NK-92 treated with Interleukin-12 subunit alpha and Interleukin-12 subunit beta, amount 100 ng/mL, for 24 hours (cell line): ENCODE measurements at regions not wholly inside any gene's neighbourhood (a gene's known extent, or its start where the extent isn't known, plus 50 kb on each side); places are given as distances from the start of the nearest gene placed in this dataset.
"Not testable (repeated sequence)": the region's sequence is repeated elsewhere in the genome, so short reads cannot be mapped to it uniquely, and the experiment has no call there.

ENCODE experiments used
- DNase-seq: peaks from one replicate; lab custom pipeline; 2025; lab: John Stamatoyannopoulos, UW

- no peak for DNase-seq
These were observed 57.9 kb downstream of the DNAJB9 start for GRCh38 chr7:108627476-108628051.

DNA sequence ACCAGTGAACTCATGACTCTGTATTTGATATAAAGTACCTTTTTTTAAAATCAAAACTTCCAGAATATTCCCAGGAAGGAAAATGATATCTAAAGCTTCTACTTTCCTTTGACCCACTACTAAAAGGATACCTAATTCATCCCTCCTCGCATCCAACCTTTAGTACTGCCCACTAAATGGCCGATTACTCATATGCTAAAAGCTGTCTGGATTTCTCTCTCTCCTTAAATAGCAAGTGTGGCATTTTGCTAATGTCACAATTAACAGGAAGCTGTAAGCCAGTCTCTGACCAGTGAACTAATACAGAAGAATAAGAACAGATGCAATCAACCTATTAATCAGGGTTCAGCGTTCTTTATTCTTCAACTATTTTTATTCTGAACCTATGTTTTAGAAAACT is 59.0 kb downstream of the DNAJB9 start:
- DNase-seq: no peak

DNA sequence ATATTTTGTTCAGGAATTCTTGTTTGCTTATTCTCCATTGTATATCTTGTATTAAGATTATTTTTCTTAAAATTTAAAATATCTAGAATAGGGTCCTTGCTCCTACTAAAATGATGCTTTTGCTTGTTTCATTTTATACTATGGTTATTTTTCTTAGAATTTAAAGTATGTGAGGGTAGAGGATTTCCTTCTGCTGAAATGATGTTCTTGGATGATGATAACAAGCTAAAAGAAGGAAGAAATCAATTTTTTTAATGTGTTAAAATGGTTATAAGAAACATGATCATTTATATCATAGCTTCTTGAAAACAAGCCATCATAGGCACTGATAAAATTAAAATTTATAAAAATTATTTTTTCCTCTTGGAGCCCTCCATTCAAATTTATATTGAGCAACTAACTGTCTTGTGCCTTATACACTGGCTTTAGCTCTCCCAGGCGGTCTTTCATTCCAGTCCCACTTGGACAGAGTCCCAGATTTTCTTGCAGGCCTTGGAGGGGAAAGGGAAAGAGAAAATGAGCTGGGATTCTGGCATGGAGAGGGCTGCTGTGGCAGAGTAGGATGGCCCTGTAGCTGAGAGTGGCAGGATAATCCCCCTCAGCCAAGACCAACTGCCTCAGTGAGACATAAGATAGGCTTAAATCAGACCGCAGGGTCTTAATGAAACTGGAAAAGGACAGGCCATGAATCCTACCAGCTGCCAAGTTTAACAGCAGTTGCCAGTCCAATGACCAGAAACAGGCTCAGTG is 60.2 kb downstream of the DNAJB9 start:
- no peak for DNase-seq

GRCh38 chr7:108634036-108634435 is 64.4 kb downstream of the DNAJB9 start:
- DNase-seq: no peak

GRCh38 chr7:108634535-108634934 is 64.9 kb downstream of the DNAJB9 start:
- no peak for DNase-seq

DNA sequence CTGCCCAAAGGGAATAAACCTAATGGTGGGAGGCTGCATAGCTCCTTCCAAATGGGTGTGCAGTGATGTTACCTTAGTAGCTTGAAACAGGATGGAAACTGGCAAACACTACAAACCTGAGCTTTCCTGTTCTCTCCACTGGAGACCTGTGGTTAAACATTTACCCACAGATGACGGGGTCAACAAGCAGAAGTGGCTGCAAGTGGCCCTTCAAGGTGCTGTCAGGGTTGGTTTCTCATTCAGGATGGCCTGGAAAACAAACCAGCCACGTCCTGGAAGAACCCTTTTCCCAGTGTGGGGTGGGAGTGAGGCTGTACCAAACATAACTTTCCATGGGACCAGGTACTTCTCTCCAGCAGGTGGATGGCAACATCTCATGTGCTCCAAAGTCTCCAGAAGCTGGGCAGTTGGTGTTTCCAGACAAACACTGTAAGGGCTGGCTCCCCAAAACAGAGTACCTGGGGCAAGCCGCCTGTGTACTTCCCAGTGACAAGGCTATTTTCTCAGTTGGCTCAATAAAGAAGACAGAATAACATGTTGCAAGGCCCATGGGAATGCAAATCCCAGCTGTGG is 67.5 kb downstream of the DNAJB9 start:
- no peak for DNase-seq

GRCh38 chr7:108642126-108642525 is 72.5 kb downstream of the DNAJB9 start:
- no peak for DNase-seq

GRCh38 chr7:108643136-108643535 is 73.5 kb downstream of the DNAJB9 start:
- no peak for DNase-seq

- no peak for DNase-seq
These were observed 79.3 kb downstream of the DNAJB9 start for GRCh38 chr7:108648989-108649388.

GRCh38 chr7:108650467-108650866 is 80.8 kb downstream of the DNAJB9 start:
- no peak for DNase-seq

DNA sequence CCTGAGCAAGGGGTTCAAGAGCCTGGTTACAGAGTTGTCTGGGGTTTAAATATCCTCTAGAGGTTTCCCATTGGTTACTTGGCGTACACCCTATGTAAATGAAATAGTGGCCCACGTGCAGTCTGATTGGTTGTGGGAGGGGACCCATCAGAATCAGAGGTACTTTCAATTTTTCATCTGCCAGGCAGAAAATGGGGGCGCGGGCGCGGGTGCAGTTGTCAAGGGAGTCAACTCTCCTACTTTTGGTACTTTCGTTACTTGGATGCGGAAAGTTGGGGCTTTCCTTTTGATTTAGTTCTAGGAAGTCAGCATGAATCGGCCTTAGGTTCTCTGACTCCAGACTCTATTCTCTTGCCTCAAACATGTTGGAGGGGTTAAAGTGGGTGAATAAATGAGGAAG is 83.2 kb downstream of the DNAJB9 start:
- no peak for DNase-seq

DNA sequence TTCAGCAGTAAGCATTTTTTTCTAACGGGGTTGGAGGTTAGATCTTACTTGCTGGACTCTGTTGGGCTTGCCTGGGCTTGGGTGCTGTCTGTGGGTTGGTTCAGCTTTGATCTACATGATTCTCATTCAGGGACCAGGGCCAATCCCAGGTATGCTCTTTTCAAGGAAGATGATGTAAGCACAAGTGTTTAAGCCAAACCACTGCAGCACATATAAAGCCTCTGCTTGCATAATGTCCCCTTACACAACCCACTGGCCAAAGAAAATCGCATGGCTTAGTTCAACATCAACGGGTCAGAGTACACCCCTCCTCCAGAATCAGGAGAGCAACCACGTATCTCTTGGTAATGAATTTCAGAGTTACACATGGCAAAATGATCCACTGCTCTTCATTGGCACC is 83.9 kb downstream of the DNAJB9 start:
- DNase-seq: no peak

- not testable (repeated sequence) for DNase-seq
These were observed 87.6 kb downstream of the DNAJB9 start for GRCh38 chr7:108657140-108657726.

- no peak for DNase-seq
These were observed 89.6 kb downstream of the DNAJB9 start for GRCh38 chr7:108659261-108659660.

GRCh38 chr7:108659867-108660266 is 90.2 kb downstream of the DNAJB9 start:
- DNase-seq: no peak

DNA sequence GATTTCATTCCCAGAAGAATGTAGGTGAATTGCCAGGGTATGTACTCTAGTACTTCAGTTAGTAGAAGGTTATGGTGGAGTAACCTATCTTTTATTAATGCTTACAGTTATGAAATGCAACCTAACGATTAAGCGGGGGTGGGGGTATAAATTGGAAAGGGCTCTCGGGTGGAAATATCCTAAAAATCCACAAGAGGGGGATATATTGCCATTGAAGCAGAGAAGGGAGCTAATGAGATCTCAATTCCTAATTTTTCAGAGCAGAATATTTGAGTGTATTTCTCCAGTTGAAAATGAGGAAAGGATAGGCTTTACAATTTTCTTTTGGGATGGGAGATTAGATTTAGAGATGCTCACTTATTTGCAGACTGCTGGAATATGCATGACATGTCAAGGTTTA is 90.8 kb downstream of the DNAJB9 start:
- no peak for DNase-seq

DNA sequence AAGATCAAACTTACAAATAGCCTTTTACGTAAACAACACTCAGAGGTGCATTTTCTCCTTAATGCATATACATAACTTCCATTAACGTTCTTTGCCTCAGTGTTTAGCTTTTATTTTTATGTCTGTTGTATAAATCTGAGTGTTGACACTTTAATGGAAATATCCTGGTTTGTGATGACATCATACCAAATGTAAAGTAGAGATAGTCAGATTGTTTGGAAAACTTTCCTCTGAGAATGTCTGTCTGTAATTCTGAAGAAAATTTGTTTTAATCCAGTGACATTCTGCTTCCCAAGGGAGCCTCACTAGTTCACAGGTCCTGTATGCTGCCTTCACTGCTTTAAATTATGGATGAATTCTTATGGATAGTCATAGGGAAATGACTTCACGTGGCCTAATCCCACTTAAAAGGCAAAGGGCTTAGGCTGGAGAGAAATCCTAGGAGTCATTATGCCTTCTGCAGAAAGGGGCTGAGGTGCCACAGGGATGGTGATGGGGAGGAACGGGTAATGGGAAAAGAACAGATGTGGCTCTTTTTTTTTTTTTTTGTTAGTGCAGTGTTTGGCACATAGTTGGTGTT is 93.2 kb downstream of the DNAJB9 start:
- no peak for DNase-seq

DNA sequence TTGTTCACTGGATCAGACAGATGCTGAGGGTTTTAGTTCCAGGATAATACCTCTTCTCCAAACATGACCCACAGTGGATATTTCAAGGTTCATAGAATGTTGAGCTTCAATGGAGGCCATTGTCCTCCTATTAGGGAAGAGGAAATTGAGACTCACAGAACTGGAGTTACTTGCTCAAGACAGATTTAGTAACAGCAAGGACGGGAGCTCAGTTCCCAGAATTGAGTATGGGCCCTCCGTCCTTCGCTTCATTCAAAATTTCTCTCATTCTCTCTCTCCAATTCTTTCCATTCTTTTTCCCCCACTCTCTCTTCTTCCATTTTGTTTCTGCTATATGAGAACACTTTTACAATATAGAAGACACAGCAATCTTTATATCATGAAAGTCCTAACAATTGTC is 94.0 kb downstream of the DNAJB9 start:
- no peak for DNase-seq

DNA sequence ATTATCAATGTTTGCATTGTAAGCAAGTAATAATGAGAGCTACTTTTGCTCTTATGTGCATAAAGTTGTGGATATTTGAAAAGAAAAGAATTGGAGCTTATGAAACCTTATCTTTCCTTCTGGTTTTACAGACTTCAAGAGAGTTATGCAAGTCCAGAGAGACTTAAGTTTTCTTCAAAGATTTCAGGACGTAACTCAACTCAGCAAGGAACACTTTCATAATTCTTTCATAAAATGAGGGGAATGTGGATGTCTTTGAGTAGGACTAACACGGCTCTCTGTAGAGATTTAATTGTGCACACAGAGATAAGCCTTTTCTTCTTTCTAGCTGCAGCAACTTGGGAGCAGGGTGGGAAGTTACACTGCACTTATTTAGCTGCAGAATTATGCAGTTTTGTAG is 97.5 kb downstream of the DNAJB9 start:
- no peak for DNase-seq

DNA sequence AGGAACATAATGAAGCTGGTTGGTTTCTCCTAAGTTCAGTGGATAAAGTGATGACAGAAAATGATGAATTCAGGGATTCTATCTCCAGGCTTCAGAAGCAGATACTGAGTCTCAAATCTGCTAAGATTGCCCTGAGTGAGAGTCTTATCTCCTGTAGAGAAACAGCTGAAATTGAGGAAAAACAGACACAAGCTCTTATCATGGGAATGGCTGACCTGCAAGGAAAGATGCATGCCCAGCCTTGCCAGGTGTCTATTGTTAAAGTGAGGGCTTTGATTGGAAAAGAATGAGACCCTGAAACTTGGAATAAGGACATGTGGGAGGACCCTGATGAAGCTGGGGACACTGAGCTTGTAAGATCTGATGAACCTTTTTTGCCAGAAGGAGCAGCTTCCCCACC is 100.3 kb downstream of the DNAJB9 start:
- no peak for DNase-seq

GRCh38 chr7:108673699-108674098 is 104.0 kb downstream of the DNAJB9 start:
- peak; percentile 3 for DNase-seq

GRCh38 chr7:108684629-108685028 is 115.0 kb downstream of the DNAJB9 start:
- no peak for DNase-seq

DNA sequence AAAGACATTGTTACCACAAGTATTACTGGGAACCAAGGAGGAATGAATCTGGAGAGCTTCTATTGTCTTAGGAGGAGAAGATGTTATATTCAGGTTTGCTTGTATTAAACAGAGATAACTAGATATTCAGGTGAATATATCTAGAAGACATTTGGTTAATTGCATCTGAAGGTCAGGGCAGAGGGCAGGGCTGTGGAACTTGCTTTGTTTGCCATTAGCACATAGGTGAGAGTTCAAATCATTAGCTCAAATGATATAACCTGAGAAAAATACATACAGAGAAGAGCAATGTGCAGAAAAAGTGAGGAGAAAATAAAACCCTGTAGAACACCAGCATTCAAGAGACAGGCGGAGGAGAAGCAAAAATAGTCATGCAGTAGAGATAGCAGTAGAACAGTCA is 116.8 kb downstream of the DNAJB9 start:
- DNase-seq: no peak
